Ecto neural progenitor cell (in vitro differentiated cells): ENCODE measurements at regions not wholly inside any gene's neighbourhood (a gene's known extent, or its start where the extent isn't known, plus 50 kb on each side); places are given as distances from the start of the nearest gene placed in this dataset.
"Not testable (repeated sequence)": the region's sequence is repeated elsewhere in the genome, so short reads cannot be mapped to it uniquely, and the experiment has no call there.

ENCODE experiments used
- DNase-seq: peaks from one replicate; pipeline ENCODE4 v3.0.0-alpha.2; 2018; ENCODE audit warnings: low spot score

DNA sequence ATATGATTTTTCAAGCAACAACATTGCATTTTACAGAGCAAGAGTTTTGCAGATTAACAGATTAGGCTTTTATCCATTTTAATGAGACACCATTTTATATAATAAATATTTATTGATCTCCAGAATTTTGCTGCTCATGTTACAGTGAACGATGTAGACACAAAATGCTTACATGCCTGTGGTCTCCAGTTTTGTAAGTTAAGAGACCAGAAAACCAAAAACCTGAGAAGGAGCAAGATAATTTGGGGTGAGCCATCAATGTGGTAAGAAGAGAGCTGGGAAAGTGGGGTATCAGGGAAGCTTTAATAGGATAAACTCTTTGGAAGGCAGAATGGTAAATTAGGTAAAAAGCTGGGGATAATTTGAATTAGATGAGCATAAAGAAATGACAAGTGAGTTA is 2100.5 kb upstream of the PCDH20 start:
- no peak for DNase-seq

DNA sequence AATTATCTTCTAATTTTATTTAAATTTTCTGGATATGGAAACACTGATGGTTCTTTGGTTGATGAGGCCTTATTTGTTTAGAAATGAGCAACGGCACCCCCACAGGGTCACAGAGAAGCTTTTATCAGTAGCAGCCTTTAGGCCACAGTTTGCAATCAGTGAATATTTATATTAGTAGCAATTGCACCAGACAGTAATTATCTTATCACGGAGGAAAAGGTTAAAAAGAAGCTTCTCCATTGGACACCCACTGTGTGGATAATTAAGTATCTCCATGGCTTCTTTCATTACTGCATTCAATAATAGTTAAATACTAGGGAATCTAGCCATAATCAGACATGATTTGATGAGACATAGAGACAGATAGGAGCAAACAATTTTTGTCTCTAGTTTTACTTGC is 2099.2 kb upstream of the PCDH20 start:
- no peak for DNase-seq

- DNase-seq: no peak
These were observed 2096.4 kb upstream of the PCDH20 start for GRCh38 chr13:63512095-63512494.

DNA sequence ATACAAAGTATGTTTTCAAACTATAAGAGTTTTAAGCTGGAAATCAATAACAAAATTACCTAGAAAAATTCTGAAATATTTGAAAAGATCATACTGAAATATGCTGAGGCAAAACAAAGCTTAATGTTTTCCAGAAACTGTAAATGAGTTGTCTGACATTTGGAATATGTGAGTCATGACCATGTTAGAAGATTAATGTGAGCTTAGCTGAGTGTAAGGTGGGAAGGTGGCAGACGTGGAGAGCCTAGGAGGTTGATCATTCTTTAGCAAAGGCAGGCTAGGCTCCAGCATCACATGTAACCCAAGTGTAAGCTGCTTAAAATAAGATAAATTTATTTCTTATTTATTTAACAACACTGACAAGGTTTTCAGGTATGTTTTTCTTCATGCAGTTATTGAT is 2086.1 kb upstream of the PCDH20 start:
- no peak for DNase-seq

DNA sequence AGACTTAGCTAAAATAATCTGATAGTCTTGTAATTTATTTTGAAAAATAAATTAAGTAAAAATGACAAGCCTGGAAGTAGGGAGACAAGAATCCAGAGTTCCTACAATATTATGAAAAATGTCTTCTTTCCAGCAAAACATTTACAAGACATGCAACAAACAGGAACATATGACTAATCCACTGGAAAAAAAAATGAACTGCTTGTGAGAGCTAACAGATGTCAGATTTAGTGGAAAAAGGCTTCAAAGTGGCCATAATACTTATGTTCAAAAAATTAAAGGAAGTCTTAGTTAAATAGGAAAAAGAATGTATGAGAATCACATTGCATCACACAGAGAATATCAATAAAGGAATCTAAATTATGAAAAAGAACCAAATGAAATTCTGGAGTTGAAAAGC is 2082.0 kb upstream of the PCDH20 start:
- no peak for DNase-seq

DNA sequence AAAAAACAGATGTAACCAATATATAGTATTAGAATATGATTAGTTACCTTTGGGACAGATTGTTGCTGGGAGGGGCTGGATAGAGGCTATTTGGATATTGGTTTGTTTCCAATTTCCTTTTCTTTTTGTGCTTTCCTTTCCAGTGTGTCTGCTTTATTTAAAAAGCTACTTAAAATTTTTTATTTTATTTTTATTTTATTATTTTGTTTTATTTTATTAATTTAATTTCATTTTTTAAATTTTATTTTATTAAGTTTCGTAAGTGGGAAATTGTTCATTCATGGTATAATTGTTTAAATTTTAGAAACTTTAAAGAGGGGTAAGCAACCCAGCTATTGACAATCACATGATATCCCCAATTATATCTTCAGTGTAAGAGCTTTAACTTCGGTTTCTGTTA is 2077.0 kb upstream of the PCDH20 start:
- no peak for DNase-seq

- no peak for DNase-seq
These were observed 2074.5 kb upstream of the PCDH20 start for GRCh38 chr13:63490149-63490548.

DNA sequence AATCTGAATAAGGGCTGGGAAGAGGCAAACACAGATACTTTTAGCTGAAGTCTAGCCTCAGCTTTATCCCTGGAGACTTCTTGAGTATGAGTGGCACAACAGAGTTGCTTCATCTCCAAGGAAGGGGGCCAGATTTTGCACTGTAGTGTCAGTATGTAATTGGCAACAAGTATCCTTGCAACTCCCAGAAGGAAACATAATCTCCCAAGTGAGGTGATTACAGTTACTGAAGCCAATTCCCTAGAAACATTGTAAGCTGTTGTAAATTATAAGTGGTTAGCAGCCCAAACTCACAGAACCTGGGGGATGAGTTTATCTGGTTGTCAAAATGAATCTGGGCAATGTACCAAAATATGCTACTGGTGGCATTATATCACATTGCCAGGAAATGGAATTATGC is 2065.7 kb upstream of the PCDH20 start:
- DNase-seq: no peak

GRCh38 chr13:63472711-63473110 is 2057.1 kb upstream of the PCDH20 start:
- DNase-seq: no peak

DNA sequence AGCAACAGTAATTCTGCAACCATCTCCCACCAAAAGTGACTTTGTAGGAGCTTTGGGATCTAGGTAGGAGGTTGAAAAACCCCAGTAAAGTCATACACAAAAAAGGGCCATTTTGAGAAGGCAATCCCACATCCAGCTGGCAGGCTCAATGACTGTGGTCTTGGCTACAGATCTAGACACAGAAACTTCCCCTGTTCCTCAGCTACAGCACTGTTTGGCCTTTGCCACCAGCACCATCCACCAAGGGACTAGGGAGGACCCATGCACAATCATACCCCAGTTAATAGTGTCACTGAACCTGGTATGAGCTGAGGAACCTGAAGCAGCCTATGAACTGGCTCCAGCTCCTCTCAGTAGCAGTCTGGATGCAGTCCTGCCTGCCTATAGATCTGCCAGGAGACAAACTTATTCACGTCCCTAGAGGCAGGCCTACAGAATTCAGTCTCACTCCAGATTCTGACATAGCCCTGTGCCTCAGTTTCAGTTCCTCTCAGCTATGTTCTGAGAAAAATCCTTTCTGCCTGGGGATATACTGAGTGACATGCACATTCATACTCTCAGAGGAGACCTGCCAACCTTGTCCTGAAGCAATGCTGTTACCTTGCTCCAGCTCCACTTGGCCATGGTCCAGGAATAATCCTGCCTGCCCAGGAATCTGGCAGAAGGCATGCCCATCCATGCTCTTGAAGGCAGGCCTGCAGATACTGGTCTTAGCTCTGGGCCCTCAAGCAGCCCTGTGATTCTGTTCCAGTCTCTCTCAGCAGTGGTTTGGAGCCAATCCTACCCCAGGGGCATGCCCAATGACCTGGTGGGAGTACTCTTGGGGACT is 2048.3 kb upstream of the PCDH20 start:
- no peak for DNase-seq

DNA sequence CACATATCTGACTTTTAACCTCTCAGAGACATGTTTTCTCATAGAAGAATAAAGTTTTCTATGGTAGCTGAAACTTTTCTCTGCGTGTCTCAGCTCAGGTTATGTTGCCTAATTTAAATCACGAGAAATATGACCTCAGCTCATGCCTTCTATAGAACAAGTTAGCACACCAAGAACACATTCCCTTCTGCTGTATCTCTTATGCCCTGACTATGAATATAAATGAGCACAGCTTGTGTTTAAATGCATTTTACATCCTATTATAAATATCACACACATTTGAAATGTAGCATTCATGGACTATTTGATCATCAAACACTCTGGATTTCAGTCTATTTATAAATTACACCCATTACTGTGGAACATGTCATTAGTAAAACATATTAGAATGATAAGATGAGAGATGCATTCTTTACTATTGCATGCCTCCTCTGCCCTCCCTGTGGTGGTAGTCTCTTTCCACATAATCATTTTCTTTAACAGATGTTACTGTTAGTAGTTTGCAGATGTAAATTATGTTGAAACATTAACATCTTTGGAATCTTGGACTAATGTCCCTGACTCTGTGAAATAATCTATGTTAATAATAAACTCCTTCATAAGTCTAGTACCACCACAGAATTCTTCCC is 2044.9 kb upstream of the PCDH20 start:
- DNase-seq: no peak

DNA sequence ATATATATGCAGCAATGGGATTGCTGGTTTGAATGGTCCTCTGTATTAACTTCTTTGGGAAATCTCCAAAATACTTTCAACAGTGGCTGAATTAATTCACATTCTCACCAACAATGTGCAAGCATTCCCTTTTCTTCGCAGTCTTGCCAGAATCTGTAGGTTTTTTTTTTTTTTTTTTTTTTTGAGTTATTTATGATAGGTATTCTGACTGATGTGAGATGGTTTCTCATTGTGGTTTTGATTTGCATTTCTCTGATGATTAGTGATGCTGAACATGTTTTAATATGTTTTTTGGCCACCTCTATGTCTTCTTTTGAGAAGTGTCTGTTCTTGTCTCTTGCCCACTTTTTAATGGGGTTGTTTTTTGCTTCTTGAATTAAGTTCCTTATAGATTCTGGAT is 2041.5 kb upstream of the PCDH20 start:
- DNase-seq: no peak

GRCh38 chr13:63455938-63456337 is 2040.3 kb upstream of the PCDH20 start:
- DNase-seq: no peak

GRCh38 chr13:63449550-63449949 is 2033.9 kb upstream of the PCDH20 start:
- DNase-seq: no peak

DNA sequence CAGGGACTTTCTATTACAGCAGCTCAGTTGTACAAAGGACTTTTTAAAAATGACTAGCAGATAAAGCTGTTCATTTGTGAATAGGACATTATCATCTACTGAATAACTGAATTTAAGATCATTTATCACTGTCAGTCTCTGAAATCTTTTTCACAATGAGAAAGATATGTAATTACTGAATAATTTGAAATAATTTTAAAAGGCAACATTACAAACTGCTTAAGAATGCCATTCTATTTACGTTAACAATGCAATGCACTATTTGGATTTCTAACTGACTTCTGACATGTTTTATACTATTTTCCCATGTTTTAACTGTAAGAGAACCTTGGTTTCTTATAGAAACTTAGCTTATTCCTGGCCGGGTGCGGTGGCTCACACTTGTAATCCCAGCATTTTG is 2033.0 kb upstream of the PCDH20 start:
- no peak for DNase-seq

DNA sequence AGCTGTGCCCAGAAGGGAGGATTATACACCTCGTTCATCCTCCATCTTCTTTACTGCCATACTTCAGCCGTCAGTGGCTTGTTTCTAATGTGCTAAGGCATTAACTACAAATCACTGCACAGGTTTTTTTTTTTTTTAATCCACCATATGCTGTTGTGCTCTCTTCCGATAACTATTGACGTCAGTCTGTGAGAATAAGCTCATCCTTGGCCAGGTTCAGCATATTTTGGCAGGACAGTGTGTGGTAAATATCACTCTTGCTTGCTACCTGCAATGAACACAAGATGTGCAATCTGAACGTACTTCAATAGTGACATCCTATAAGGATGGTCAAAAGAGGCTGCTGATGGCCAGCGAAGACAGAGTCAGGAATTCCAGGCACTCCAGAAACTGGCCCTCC is 2030.7 kb upstream of the PCDH20 start:
- no peak for DNase-seq

DNA sequence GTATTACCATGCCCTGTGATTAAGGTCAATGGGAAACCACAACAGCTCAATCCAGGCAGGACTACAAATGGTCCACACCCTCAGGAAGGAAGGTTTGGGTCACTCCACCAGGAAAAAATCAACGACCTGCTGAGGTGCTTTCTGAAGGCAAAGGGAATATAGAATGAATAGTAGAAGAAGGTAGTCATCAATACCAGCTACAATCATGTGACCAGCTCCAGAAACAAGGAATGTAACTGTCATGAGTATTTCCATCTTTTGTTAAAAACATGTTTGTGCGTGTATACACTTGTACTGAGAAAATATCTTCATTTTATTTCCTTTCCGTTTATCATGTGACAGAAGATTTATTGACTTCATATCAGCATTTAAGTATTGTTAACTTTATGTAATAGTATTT is 2028.6 kb upstream of the PCDH20 start:
- DNase-seq: not testable (repeated sequence)

DNA sequence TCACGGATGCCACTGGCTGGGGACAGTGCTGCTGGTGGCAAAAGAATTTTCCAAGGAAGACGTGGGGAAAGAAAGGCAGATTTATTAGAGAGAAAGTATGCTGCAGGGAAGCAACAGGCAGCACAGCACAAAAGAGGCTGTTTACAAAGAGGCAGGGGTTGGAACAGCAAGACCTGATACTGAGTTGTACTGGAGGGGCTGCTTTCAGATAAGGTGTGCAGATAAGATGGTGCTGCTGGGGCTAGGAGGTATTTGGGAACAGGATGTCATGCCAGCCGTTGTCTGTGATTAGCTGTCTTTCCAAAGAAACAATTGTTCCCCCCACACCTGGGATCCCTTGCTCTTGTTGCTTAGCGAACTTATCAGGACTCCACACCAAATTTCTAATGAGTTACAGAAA is 2023.3 kb upstream of the PCDH20 start:
- DNase-seq: no peak

DNA sequence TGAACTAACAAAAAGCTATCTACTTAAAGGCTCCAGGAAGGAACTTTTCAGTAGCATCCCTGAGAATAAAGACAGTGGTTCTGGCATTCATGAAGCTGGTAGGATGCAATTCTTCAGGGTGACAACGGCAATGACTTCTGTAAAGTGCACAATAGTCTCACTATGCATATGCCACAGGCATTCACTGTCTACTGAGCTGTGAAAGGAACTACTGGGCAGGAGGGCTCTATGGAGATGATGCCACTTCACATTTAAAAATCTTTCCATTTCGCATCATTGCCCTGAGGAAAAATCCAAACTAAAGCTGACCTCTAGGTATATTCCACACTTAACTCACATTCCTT is 2020.6 kb upstream of the PCDH20 start:
- DNase-seq: no peak

DNA sequence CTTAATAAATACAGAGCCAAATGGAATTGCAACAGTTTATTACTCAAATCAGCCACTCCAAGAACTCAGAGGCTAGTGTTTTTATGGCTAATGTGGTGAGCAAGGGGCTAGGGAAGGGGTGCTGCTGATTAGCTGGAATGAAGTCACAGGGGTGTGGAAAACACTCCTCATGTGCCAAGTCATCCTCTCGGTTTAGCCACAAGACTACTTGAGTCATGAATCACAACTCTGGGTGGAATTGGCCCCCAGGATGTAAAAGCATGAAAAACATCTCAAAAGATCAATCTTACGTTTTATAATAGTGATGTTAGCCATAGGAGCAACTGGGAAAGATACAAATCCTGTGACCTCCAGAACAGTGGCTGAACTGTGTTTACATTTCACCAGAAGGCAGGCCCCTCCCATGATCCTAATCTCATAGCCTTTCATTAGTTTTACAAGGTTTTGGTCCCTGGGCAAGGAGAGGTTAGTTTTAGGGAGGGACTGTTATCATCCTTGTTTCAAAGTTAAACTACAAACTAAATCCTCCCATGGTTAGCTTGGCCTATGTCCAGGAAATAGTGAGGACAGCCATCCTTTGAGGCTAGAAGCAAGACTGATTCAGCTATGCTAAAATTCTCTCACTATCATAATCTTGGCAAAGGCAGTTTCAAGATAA is 2020.1 kb upstream of the PCDH20 start:
- DNase-seq: no peak

DNA sequence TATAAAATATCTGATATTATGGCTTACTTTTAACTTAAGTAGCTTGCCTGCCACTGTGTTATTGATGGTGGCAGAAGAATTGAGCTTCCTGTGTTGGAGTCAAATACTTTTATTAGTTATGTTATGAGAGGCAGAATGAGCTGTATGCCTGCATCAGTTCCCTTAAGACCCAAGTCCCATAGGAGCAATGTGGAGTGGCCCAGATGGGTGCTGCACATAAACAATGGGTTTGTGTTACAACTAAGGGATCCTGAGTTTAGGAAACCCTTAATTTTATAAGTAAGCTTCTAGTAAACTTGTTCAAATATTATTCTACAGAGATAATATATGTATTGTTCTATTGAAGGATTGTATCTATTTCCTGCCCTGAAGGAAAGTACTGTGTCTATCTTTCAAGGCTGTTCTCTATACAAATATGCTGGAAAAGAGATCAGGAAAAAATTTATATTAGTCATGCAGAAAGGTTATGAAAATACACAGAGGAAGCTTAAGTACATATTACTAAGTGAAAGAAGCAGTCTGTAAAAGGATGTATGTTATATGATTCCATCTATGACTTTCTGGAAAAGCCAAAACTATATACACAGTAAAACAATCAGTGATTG is 2018.0 kb upstream of the PCDH20 start:
- DNase-seq: no peak

- DNase-seq: no peak
These were observed 2011.5 kb upstream of the PCDH20 start for GRCh38 chr13:63427170-63427569.

DNA sequence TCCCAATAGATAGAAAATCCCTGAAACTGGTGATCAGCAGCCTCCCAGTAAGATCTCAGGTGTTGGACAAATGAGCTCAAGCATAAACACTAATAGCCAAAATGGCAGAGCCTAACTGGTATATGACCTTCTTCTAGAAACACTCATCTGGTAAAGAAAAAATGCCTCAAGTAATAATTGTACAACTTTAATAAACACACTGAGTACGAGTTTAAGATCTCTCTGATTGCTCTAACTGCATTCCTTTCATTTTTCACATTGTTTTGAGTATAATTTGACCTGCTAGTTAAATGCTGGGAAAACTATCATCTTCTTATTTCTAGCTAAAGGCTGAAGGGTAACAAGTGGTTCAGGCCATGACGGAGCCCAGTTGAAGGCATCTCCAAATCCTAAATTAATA is 2009.5 kb upstream of the PCDH20 start:
- DNase-seq: no peak
